Lower leg skin (tissue), 3 donors: ENCODE measurements at regions not wholly inside any gene's neighbourhood (a gene's known extent, or its start where the extent isn't known, plus 50 kb on each side); places are given as distances from the start of the nearest gene placed in this dataset.

Experiments
- CTCF ChIP-seq, 3 donors: fragments of 450-650 bp; IDR thresholded peaks; one replicate each; pipeline ENCODE4 v1.5.1; 2016; ENCODE audit warnings: antibody characterized with exemption in 3 of 3, mild to moderate bottlenecking in 3 of 3, moderate library complexity in 2 of 3
- POLR2A ChIP-seq, 2 donors: fragments of 450-650 bp; IDR thresholded peaks; one replicate each; pipeline ENCODE4 v1.6.1; 2016 to 2017; ENCODE audit warnings: antibody characterized with exemption in 2 of 2, mild to moderate bottlenecking in 1 of 2, moderate library complexity in 1 of 2

- TF ChIP-seq CTCF (IDR thresholded peaks at IDR 0.05): no peak
- no peak for TF ChIP-seq POLR2A (IDR thresholded peaks at IDR 0.05)
These were observed 775.8 kb downstream of the ZPLD1 start for GRCh38 chr3:103210583-103210982.
